Neural cell (in vitro differentiated cells): ENCODE measurements at regions not wholly inside any gene's neighbourhood (a gene's known extent, or its start where the extent isn't known, plus 50 kb on each side); places are given as distances from the start of the nearest gene placed in this dataset.

Experiments used
- H2AFZ ChIP-seq: fragments of 200-600, 300-800 bp; sonication (generic), shearing (Covaris generic); 2 replicates; pipeline ENCODE4 v1.6.0; 2014; ENCODE audit warnings: low read depth, mild to moderate bottlenecking, antibody characterized with exemption, low read length, moderate library complexity
- H3F3A ChIP-seq: fragments of 200-600 bp; shearing (Covaris generic); 2 replicates; pipeline ENCODE4 v1.6.1; 2016; ENCODE audit warnings: mild to moderate bottlenecking, moderate library complexity, mixed read lengths, antibody characterized with exemption, low read length; ENCODE audit not compliant: insufficient read depth, poor library complexity, severe bottlenecking
- H3K27ac ChIP-seq: fragments of 200-600, 300-800 bp; sonication (generic), shearing (Covaris generic); 2 replicates; pipeline ENCODE4 v1.5.1; 2014; ENCODE audit warnings: mild to moderate bottlenecking, low read length, moderate library complexity
- H3K27me3 ChIP-seq: fragments of 300-800, 200-600 bp; sonication (generic), shearing (Covaris generic); 2 replicates; pipeline ENCODE4 v1.6.0; 2014; ENCODE audit warnings: mild to moderate bottlenecking, low read depth, low read length, moderate library complexity; ENCODE audit not compliant: insufficient read depth
- H3K36me3 ChIP-seq: fragments of 300-800, 200-600 bp; sonication (generic), shearing (Covaris generic); 2 replicates; pipeline ENCODE4 v1.5.1; 2014; ENCODE audit warnings: mild to moderate bottlenecking, antibody characterized with exemption, low read length, moderate library complexity; ENCODE audit not compliant: insufficient read depth
- H3K4me2 ChIP-seq: fragments of 300-800, 200-600 bp; sonication (generic), shearing (Covaris generic); 2 replicates; pipeline ENCODE4 v1.6.0; 2014; ENCODE audit warnings: mild to moderate bottlenecking, low read length
- H3K4me3 ChIP-seq: fragments of 300-800, 200-600 bp; sonication (generic), shearing (Covaris generic); 2 replicates; pipeline ENCODE4 v1.5.1; 2014; ENCODE audit warnings: mild to moderate bottlenecking, low read length, moderate library complexity
- H3K79me2 ChIP-seq: fragments of 200-600 bp; shearing (Covaris generic); replicated peaks from 2 replicates; pipeline ENCODE4 v1.6.0; 2014; ENCODE audit warnings: mild to moderate bottlenecking, low read length, moderate library complexity; ENCODE audit not compliant: insufficient read depth
- H3K9ac ChIP-seq: fragments of 300-800, 200-600 bp; sonication (generic), shearing (Covaris generic); 2 replicates; pipeline ENCODE4 v1.6.1; 2016; ENCODE audit warnings: mild to moderate bottlenecking, low read length, mixed read lengths
- H3K9me2 ChIP-seq: fragments of 200-600 bp; shearing (Covaris generic); 2 replicates; pipeline ENCODE4 v1.6.1; 2016; ENCODE audit warnings: mild to moderate bottlenecking, low read length, mixed read lengths; ENCODE audit not compliant: insufficient read depth
- H3K9me3 ChIP-seq: fragments of 200-600, 300-800 bp; sonication (generic), shearing (Covaris generic); 2 replicates; pipeline ENCODE4 v1.6.1; 2016; ENCODE audit warnings: mild to moderate bottlenecking, mixed run types, low read length, moderate library complexity, mixed read lengths
- H4K20me1 ChIP-seq: fragments of 200-600 bp; shearing (Covaris generic); 2 replicates; pipeline ENCODE4 v1.6.1; 2016; ENCODE audit warnings: mild to moderate bottlenecking, mixed run types; ENCODE audit not compliant: insufficient read depth
- EP300 ChIP-seq: fragments of 450-650 bp; conservative IDR thresholded peaks from 2 replicates; pipeline ENCODE4 v1.6.1; 2014; ENCODE audit warnings: antibody characterized with exemption, mild to moderate bottlenecking, moderate library complexity; ENCODE audit not compliant: poor library complexity, severe bottlenecking
- EZH2 ChIP-seq: fragments of 200-600, 300-800 bp; shearing (Covaris generic), sonication (generic); IDR thresholded peaks from 2 replicates; pipeline ENCODE4 v1.6.1; 2014; ENCODE audit warnings: antibody characterized with exemption, low read length, borderline replicate concordance, mild to moderate bottlenecking; ENCODE audit not compliant: insufficient read depth, poor library complexity, severe bottlenecking
- MXI1 ChIP-seq: fragments of 450-650 bp; conservative IDR thresholded peaks from 2 replicates; pipeline ENCODE4 v1.6.1; 2014; ENCODE audit warnings: antibody characterized with exemption, mild to moderate bottlenecking; ENCODE audit not compliant: poor library complexity, severe bottlenecking
- POLR2AphosphoS5 ChIP-seq: IDR thresholded peaks from 2 replicates; pipeline ENCODE4 v1.6.1; 2012
- RAD21 ChIP-seq: fragments of 450-650 bp; conservative IDR thresholded peaks from 2 replicates; pipeline ENCODE4 v1.6.1; 2014; ENCODE audit warnings: antibody characterized with exemption, mild to moderate bottlenecking, moderate library complexity
- SMC3 ChIP-seq: fragments of 450-650 bp; conservative IDR thresholded peaks from 2 replicates; pipeline ENCODE4 v1.6.1; 2014; ENCODE audit warnings: antibody characterized with exemption, mild to moderate bottlenecking, moderate library complexity; ENCODE audit not compliant: poor library complexity
- TAF1 ChIP-seq: IDR thresholded peaks from 2 replicates; pipeline ENCODE4 v1.6.1; 2012; ENCODE audit warnings: low read depth
- TF ChIP-seq, protein P1 (sequence below): IDR thresholded peaks from 2 replicates; pipeline ENCODE4 v1.6.1; 2012; ENCODE audit warnings: borderline replicate concordance
- TF ChIP-seq, protein P2 (sequence below): fragments of 450-650 bp; IDR thresholded peaks from 2 replicates; pipeline ENCODE4 v1.5.1; 2014; ENCODE audit warnings: antibody characterized with exemption, mild to moderate bottlenecking, moderate library complexity; ENCODE audit not compliant: poor library complexity, severe bottlenecking

DNA sequence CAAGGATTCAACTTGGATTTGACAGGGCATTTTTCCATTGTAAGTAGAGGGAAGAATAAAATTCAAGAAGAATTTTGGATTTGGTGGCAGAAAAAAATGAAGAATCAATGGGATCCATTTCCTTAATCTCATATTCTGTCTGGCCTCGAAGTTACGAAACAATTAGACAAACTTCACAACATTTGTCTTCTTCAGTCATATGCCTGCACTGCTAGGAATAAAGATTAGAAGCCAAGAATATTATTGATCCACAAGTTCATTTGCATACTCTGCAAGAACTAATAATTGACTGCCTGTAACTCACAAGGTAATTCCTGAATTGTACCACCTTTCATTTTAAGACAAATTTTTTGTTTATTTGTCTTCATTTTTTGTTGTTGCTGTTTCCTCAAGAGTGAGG is 486.2 kb downstream of the HAO1 start:
- H2AFZ ChIP-seq, result no peak overlapping the region
- no peak overlapping the region for H3K9ac ChIP-seq
- TF ChIP-seq EZH2, result no peak
- TF ChIP-seq TAF1, result no peak
- TF ChIP-seq, protein P1, sequence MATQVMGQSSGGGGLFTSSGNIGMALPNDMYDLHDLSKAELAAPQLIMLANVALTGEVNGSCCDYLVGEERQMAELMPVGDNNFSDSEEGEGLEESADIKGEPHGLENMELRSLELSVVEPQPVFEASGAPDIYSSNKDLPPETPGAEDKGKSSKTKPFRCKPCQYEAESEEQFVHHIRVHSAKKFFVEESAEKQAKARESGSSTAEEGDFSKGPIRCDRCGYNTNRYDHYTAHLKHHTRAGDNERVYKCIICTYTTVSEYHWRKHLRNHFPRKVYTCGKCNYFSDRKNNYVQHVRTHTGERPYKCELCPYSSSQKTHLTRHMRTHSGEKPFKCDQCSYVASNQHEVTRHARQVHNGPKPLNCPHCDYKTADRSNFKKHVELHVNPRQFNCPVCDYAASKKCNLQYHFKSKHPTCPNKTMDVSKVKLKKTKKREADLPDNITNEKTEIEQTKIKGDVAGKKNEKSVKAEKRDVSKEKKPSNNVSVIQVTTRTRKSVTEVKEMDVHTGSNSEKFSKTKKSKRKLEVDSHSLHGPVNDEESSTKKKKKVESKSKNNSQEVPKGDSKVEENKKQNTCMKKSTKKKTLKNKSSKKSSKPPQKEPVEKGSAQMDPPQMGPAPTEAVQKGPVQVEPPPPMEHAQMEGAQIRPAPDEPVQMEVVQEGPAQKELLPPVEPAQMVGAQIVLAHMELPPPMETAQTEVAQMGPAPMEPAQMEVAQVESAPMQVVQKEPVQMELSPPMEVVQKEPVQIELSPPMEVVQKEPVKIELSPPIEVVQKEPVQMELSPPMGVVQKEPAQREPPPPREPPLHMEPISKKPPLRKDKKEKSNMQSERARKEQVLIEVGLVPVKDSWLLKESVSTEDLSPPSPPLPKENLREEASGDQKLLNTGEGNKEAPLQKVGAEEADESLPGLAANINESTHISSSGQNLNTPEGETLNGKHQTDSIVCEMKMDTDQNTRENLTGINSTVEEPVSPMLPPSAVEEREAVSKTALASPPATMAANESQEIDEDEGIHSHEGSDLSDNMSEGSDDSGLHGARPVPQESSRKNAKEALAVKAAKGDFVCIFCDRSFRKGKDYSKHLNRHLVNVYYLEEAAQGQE, result no peak
- TF ChIP-seq MXI1, result no peak
- TF ChIP-seq RAD21, result no peak
- TF ChIP-seq, protein P2, sequence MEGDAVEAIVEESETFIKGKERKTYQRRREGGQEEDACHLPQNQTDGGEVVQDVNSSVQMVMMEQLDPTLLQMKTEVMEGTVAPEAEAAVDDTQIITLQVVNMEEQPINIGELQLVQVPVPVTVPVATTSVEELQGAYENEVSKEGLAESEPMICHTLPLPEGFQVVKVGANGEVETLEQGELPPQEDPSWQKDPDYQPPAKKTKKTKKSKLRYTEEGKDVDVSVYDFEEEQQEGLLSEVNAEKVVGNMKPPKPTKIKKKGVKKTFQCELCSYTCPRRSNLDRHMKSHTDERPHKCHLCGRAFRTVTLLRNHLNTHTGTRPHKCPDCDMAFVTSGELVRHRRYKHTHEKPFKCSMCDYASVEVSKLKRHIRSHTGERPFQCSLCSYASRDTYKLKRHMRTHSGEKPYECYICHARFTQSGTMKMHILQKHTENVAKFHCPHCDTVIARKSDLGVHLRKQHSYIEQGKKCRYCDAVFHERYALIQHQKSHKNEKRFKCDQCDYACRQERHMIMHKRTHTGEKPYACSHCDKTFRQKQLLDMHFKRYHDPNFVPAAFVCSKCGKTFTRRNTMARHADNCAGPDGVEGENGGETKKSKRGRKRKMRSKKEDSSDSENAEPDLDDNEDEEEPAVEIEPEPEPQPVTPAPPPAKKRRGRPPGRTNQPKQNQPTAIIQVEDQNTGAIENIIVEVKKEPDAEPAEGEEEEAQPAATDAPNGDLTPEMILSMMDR, result no peak
- no peak for TF ChIP-seq SMC3
- TF ChIP-seq POLR2AphosphoS5, result no peak
- TF ChIP-seq EP300, result no peak
- no peaks in the 10 kb centered on the region for H4K20me1 ChIP-seq
- H3K27ac ChIP-seq, result no peak overlapping the region
- no peaks in the 10 kb centered on the region for H3K27me3 ChIP-seq
- no peak overlapping the region for H3K4me3 ChIP-seq
- H3F3A ChIP-seq, result no peaks in the 10 kb centered on the region
- H3K79me2 ChIP-seq, result no peaks in the 10 kb centered on the region
- H3K4me2 ChIP-seq, result no peak overlapping the region
- no peaks in the 10 kb centered on the region for H3K9me2 ChIP-seq
- H3K36me3 ChIP-seq, result no peaks in the 10 kb centered on the region
- no peaks in the 10 kb centered on the region for H3K9me3 ChIP-seq

DNA sequence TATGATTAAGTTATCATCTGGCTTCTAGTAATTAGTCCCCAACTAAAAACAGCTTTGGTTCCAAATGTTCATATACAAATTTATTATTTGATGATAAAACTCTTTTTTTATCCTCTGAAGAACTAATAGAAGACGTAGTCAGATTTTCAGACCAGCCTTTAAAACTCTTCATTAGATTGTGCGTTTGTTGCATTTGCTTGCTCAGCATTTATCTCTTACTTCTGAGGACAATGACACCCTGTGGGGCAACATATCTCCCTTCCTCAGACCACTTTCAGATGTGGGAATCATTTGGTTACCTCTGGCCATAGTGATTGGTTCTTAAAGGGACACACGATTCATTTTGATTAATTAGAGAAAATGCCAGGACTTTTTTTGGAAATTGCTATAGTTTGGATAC is 481.8 kb downstream of the HAO1 start:
- Histone ChIP-seq H3K4me2 (no peak overlapping the region), H3K36me3 (no peaks in the 10 kb centered on the region), H3K9me3 (no peaks in the 10 kb centered on the region), H3K9ac (no peak overlapping the region), H4K20me1 (no peaks in the 10 kb centered on the region), H3K9me2 (no peaks in the 10 kb centered on the region), H3K27ac (no peak overlapping the region), H3K79me2 (no peaks in the 10 kb centered on the region), H3K4me3 (no peak overlapping the region), H2AFZ (no peak overlapping the region), H3K27me3 (no peaks in the 10 kb centered on the region), H3F3A (no peaks in the 10 kb centered on the region)
- no peak for TF ChIP-seq TAF1
- TF ChIP-seq, protein P2, result no peak
- TF ChIP-seq RAD21, result no peak
- TF ChIP-seq EP300, result no peak
- TF ChIP-seq SMC3, result no peak
- TF ChIP-seq, protein P1, result no peak
- TF ChIP-seq POLR2AphosphoS5, result no peak
